ENCODE measurements at regions not wholly inside any gene's neighbourhood (a gene's known extent, or its start where the extent isn't known, plus 50 kb on each side); places are given as distances from the start of the nearest gene placed in this dataset.
A peak's percentile ranks its signal among the peaks of the same experiment; 100 is the strongest.
"Not testable (repeated sequence)": the region's sequence is repeated elsewhere in the genome, so short reads cannot be mapped to it uniquely, and the experiment has no call there.

DNA sequence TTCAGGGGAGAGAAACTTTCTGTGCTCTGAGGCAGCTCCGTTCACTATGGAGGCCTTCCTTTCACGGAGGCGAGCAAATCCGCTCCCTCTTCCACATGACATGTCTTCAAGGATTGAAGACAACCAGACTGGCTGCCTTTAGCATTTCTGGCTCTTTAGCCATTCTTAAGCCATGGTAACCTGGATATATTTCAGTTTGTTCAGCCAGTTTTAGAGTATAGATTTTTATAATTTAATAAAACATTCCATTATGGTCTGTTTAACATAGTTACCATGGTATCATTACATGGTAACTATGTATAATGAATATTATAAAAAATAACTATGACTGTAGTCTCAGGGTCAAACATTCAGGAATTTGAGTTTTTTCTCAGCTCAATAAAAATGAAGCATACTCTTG, 54.2 kb upstream of the NFIA start:
- DNase-seq = no peak

GRCh38 chr1:61018068-61018467, 64.3 kb upstream of the NFIA start:
- DNase-seq = not testable (repeated sequence)

- no peak for DNase-seq
Measured at GRCh38 chr1:61017651-61018050, 64.7 kb upstream of the NFIA start.

GRCh38 chr1:61013946-61014667, 68.3 kb upstream of the NFIA start:
- DNase-seq = no peak

- DNase-seq = no peak
Measured at GRCh38 chr1:61013189-61013945, 69.0 kb upstream of the NFIA start.

- peak; percentile 34 for DNase-seq
Measured at GRCh38 chr1:61012341-61012761, 70.0 kb upstream of the NFIA start.

DNA sequence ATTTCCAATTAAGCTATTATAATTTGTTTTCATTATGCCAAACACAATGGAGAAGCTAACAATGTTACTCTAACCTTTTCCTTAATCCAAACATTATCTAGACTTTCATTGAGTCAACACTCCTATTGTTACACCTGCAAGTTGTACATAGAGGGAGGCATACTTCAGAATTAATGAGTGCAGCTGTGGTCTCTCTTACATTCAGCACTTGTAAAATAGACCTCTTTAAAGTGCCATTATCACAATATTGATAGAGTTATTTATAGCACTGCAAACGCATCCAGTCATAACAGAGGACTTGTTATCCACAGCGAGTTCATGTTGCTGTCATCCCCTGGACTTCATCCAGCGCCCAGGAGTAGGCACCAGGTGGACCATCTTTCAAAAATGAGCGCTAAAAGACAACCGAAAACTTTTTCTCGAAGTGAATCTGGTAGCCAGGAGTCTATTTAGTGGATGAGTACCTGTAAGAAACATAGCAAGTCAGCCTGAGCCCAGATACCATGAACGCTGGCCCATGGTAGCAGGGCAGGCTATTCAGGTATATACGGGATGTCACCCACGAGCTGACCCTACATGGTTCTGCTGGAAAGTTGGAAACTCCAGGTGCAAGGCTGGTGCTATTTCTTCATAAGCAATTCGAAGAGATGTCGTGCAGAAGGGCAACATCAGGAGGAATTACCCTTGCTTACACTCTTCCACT, 70.6 kb upstream of the NFIA start:
- no peak for DNase-seq

GRCh38 chr1:61007534-61008364, 74.6 kb upstream of the NFIA start:
- DNase-seq = no peak

- no peak for DNase-seq
Measured at GRCh38 chr1:61005614-61006580, 76.5 kb upstream of the NFIA start.

- DNase-seq = no peak
Measured at GRCh38 chr1:61004262-61005003, 77.9 kb upstream of the NFIA start.

DNA sequence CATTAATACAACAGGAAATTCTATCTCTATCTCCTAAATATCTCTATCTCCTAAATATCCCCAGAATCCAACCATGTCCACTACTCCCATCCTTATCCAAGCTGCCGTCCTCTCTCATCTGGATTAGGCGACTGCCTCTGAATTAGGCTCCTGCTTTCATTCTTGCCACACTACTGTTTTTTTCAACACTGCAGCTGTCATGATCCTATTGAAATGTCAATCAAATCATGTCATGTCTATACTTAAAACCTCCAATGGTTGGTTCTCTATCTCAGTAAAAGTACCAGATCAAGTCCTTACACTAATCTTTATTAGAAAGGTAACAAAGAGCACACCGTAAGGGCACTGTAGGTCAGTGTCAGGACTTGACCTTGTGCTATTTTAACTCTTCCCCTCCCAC, 82.0 kb upstream of the NFIA start:
- DNase-seq = no peak

- DNase-seq = no peak
Measured at GRCh38 chr1:60998786-60999185, 83.6 kb upstream of the NFIA start.

DNA sequence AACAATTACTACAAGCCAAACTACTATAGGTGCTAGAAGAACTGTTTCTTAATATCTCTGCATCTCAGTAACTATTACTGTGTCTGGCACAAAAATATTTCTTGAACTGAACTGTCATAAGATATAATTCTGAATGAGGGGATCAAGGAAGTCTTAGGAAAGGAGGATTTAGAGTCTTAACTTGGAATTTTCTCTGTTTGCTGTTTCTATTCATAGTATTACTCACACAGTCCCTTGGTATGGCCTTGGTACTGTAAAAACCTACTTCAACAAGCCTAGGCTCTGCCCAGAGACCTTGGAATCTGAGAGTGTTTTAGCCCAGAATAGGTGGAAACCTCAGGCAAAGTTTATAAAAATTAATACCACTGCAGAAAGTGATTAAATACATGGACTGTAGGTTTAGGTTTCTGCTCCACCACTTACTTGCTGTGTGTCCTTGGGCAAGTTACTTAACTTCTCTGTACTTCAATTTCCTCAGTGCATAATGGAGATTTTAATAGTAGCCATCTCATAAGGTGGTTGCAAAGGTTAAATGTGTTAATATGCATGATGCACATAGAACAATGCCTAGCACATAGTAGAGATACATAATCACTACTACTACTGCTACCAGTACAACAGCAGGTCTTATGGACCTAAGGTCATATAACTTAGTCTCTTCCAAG, 87.4 kb upstream of the NFIA start:
- DNase-seq = no peak

DNA sequence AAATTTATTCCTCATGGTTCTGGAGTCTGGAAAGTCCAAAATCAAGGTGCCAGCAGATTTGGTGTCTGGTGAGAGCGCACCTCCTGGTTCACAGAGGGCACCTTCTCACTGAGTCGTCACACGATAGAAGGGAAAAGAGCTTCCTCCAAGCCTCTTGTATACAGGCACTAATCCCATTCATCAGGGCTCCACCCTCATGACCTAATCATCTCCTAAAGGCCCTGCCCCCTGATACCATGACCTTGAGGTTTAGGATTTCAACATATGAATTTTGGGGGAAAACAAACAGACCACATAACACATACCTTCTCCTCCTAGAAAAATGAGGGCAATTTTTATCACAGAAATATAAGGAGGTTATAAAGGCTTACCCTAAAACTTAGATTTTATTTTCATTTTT, 88.0 kb upstream of the NFIA start:
- no peak for DNase-seq

GRCh38 chr1:60992165-60992564, 90.2 kb upstream of the NFIA start:
- no peak for DNase-seq

- DNase-seq = no peak
Measured at GRCh38 chr1:60990714-60991090, 91.7 kb upstream of the NFIA start.

DNA sequence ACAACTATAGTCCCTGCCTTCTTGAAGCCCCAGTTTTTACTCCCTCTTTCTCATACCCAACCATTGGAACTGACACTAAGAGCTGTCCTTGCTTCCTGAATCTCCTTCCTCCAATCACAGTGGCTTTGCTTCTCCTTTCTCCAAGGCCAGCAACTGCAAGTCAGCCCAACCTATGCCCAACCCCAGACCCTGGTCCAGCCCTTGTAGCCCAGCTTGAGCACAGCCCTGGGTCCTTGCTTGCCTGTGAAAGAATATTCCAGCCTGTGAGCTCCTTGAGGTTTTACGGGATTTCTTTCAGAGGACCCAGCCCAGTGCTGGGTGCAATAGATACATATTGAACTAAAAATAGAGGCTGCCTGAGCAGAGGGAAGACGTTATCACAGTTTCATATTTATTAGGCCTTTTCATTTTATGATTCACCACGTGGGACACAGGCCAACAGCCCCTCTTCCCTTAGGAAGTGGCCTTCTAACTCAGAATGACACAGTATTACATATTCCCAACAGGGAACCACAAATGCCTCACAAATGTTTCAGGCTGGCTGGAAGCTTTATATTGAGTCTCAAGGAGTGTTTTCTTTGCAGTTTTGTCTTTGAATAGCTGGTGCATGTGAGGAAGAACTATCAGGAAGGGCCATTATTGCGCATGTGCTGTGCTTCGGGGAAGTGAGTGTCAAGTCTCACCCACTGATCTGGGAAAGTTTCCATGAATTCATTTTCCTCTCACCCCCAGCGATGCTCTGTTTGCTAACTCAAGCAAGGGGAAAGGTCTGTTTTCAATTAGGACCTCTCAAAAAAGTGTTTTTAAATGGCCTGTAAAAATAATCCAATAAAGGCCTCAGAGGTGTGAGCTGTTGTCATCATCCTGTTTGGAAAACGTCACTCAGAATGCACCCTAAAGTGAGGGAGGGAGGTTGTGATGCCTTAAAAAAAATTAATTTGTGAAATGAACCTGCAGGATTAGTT, 92.3 kb upstream of the NFIA start:
- peak; percentile 98 for DNase-seq

DNA sequence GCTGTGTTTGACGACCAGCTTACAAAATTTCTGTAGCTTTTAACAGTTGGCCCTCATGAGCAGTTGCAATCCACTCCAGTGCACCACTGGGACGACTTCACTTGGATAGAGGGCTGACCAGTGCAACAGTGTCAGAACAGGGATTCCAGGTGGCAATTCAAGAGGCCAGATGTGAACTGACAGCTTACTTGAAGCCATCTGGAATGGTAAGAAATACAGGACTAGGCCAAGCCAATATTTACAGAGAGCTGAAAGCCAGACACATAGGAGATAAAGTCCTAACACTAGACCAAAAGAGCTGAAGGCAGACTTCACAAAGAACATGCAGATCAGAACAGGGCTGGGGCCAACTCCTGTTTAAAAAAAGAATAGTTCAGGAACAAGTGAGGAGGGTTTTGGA, 93.5 kb upstream of the NFIA start:
- no peak for DNase-seq

- no peak for DNase-seq
Measured at GRCh38 chr1:60987904-60988303, 94.5 kb upstream of the NFIA start.
